ENCODE measurements at regions not wholly inside any gene's neighbourhood (a gene's known extent, or its start where the extent isn't known, plus 50 kb on each side); places are given as distances from the start of the nearest gene placed in this dataset.

DNA sequence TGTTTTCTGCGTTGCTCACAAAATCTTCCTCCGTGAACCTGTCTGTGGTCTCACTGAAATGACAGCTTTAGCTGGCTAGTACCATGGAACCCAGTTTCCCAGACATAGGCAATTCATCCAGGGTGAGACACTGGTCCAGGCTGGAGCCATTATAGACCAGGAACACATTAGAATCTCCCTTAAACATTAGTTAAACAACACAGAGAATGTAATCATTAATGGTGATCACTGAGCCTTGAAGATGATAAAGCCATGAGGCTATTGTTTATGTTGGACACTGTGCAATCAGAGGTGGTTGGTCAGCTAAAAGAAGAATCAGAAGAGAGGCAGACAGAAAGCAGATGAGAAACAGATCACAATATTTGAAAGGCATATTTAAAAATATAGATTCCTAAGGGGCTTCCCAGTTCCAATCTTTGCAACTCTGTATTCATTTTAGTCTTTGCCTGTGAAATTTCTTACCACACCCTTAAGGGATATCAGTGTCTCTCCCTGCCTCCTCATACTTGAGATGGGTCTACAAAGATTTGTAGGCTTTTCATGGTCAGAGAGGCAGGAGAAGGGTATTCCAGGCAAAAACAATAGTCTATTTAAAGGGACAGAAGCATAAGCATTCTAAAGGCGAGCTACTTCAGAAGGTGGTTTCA is 317.9 kb downstream of the MAP2K6 start:
- H3K4me3 ChIP-seq (ENCODE audit: low read length): no peak overlapping the region
- no peak overlapping the region for H3K27ac ChIP-seq (ENCODE audit: low read length)
- no CpG with 5 or more reads among the region's 3 CpGs for WGBS (ENCODE audit: insufficient coverage, insufficient read length)
- no peaks in the 10 kb centered on the region for H3K36me3 ChIP-seq (ENCODE audit: control insufficient read depth, insufficient read depth, low read length)
- no peaks in the 10 kb centered on the region for H3K9me3 ChIP-seq (ENCODE audit: control insufficient read depth, insufficient read depth, low read length)
- DNase-seq (ENCODE audit: low read depth, low spot score): no peak
- no peaks in the 10 kb centered on the region for H3K4me1 ChIP-seq (ENCODE audit: control insufficient read depth, insufficient read depth, low read length)
- H3K27me3 ChIP-seq (ENCODE audit: control insufficient read depth, insufficient read depth, low read length): no peaks in the 10 kb centered on the region

DNA sequence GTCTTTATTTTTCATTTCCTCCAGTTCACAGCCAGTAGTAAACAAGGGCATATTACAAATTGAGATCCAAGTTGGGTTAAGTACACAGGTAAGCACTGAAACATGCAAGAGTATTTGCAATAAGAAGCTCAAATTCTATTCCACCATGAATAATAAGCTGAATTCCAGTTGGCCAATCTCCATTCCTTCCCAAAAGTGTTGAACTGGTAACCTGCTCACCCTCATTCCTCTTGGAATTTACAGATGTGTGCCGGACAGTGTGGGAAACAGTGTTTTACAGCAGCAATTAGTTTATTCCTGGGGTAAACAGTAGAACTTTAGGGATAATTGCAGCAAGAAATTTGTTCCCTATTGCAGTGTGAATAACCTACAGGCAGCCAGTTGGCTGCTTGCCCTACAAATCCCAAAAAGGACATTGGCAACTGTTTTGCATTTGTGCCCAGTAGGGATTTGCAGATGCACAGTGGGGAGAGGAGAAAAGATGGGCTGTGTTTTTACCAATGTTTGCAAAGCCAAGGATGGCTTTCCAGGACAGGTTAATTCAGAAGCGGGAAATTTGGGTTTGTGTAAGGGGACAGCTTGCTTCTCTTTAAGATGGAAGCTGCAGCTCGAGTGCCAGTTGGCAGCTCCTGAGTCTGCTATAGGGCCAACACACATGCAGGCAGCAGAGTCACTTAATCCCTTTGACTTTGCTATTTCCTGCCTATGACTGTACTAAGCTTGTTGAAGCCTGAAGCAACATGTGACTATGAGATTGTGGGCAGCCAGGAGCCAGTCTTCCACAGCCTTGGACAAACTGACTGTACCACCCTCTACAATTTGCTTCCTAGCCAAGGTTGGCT is 318.9 kb downstream of the MAP2K6 start:
- Histone ChIP-seq H3K4me1 (ENCODE audit: control insufficient read depth, insufficient read depth, low read length) (no peaks in the 10 kb centered on the region), H3K36me3 (ENCODE audit: control insufficient read depth, insufficient read depth, low read length) (no peaks in the 10 kb centered on the region), H3K9me3 (ENCODE audit: control insufficient read depth, insufficient read depth, low read length) (no peaks in the 10 kb centered on the region), H3K27ac (ENCODE audit: low read length) (no peak overlapping the region), H3K27me3 (ENCODE audit: control insufficient read depth, insufficient read depth, low read length) (no peaks in the 10 kb centered on the region), H3K4me3 (ENCODE audit: low read length) (no peak overlapping the region)
- no peak for DNase-seq (ENCODE audit: low read depth, low spot score)
- WGBS (ENCODE audit: insufficient coverage, insufficient read length): no CpG with 5 or more reads among the region's 3 CpGs

DNA sequence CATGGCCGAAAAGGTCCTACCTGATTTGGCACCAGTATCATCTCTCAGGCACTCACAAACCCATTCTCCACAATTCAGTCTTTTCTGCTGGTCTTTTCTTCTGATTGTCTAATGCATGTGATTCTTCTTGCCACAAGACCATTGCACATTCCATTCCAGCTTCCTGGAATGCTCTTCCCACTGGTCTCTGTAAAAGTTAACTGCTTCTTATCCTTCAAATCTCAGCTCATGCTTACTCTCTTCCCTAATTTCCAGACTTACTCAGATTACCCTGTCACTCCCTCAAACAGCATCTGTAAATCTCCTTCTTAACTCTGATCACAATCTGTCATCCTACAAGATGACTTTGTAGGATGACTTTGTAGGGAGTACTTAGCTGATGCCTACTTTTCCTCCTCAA is 320.2 kb downstream of the MAP2K6 start:
- H3K27me3 ChIP-seq (ENCODE audit: control insufficient read depth, insufficient read depth, low read length): no peaks in the 10 kb centered on the region
- no peaks in the 10 kb centered on the region for H3K4me1 ChIP-seq (ENCODE audit: control insufficient read depth, insufficient read depth, low read length)
- WGBS (ENCODE audit: insufficient coverage, insufficient read length): no CpG with 5 or more reads among the region's 1 CpG
- H3K9me3 ChIP-seq (ENCODE audit: control insufficient read depth, insufficient read depth, low read length): no peaks in the 10 kb centered on the region
- H3K36me3 ChIP-seq (ENCODE audit: control insufficient read depth, insufficient read depth, low read length): no peaks in the 10 kb centered on the region
- H3K27ac ChIP-seq (ENCODE audit: low read length): no peak overlapping the region
- DNase-seq (ENCODE audit: low read depth, low spot score): no peak
- H3K4me3 ChIP-seq (ENCODE audit: low read length): no peak overlapping the region

DNA sequence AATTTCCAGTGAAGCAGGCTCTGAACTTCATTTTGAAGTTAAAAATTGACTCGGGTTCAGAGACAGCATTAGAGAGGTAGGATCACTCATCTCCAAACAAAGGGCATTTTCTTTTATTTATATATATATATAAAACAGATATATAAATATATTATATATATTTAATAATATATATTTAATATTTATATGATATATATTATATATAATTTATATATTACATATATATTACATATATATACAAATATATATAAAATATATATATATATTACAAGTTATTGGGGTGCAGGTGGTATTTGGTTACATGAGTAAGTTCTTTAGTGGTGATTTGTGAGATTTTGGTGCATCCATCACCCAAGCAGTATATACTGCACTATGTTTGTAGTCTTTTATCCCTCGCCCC is 320.8 kb downstream of the MAP2K6 start:
- H3K4me1 ChIP-seq (ENCODE audit: control insufficient read depth, insufficient read depth, low read length): no peaks in the 10 kb centered on the region
- no peaks in the 10 kb centered on the region for H3K36me3 ChIP-seq (ENCODE audit: control insufficient read depth, insufficient read depth, low read length)
- no peak overlapping the region for H3K27ac ChIP-seq (ENCODE audit: low read length)
- WGBS (ENCODE audit: insufficient coverage, insufficient read length): no CpG with 5 or more reads among the region's 2 CpGs
- no peaks in the 10 kb centered on the region for H3K27me3 ChIP-seq (ENCODE audit: control insufficient read depth, insufficient read depth, low read length)
- no peaks in the 10 kb centered on the region for H3K9me3 ChIP-seq (ENCODE audit: control insufficient read depth, insufficient read depth, low read length)
- no peak overlapping the region for H3K4me3 ChIP-seq (ENCODE audit: low read length)
- DNase-seq (ENCODE audit: low read depth, low spot score): no peak

DNA sequence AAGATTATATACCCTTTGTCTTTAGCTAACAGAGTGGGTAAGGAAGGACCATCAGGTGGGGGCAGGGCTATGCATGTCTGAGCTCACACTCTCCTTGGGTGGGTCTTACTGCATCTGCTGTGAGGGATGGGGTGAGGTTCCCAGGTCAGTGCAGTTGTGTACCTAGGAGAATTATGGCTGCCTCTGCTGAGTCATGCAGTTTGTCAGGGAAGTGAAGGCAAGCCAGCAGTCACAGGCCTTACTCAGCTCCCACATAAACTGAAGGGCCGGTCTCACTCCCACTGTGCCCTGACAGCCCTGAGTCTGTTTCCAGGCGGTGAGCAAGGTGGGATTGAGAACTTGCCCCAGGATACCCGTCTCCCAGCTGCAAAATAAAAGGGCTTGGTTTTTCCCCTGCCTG is 328.6 kb downstream of the MAP2K6 start:
- WGBS (ENCODE audit: insufficient coverage, insufficient read length): no CpG with 5 or more reads among the region's 3 CpGs
- Histone ChIP-seq H3K4me3 (ENCODE audit: low read length) (no peak overlapping the region), H3K27ac (ENCODE audit: low read length) (no peak overlapping the region)

DNA sequence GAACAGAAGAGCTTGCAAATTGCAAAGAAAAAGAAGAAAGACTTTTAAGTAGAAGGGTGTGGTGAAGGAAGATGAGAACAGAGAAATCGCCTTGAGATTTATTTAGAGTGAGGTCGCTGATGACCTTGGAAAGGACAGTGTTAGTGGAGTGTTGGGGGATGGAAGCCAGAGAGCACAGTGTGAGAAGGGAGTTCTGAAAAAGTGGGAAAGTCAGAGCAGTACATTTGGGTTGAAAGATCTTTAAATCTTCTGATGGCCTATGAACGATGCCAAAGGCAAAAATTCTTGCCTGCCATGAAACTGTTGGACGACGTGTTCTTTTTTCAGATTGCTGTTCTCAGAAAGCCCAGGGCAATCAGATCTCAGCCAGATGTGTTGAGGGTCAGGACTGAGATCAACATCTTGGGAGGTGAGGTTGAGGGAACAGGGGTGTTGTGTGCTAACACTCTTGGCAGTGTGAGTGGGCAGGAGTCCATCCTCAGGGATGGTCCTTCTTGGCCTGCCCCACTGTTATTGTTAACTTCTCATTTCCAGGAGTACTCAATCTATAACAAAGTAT is 330.1 kb downstream of the MAP2K6 start:
- no peaks in the 10 kb centered on the region for H3K27me3 ChIP-seq (ENCODE audit: control insufficient read depth, insufficient read depth, low read length)
- no peak overlapping the region for H3K27ac ChIP-seq (ENCODE audit: low read length)
- 100% methylated on average over 2 of the region's 5 CpGs for WGBS (ENCODE audit: insufficient coverage, insufficient read length)
- H3K36me3 ChIP-seq (ENCODE audit: control insufficient read depth, insufficient read depth, low read length): no peaks in the 10 kb centered on the region
- no peaks in the 10 kb centered on the region for H3K9me3 ChIP-seq (ENCODE audit: control insufficient read depth, insufficient read depth, low read length)
- no peak overlapping the region for H3K4me3 ChIP-seq (ENCODE audit: low read length)
- DNase-seq (ENCODE audit: low read depth, low spot score): no peak
- no peaks in the 10 kb centered on the region for H3K4me1 ChIP-seq (ENCODE audit: control insufficient read depth, insufficient read depth, low read length)

More for the DNA sequence above, 328.6 kb downstream of the MAP2K6 start:
- Histone ChIP-seq H3K4me1 (ENCODE audit: control insufficient read depth, insufficient read depth, low read length) (no peaks in the 10 kb centered on the region), H3K9me3 (ENCODE audit: control insufficient read depth, insufficient read depth, low read length) (no peaks in the 10 kb centered on the region), H3K36me3 (ENCODE audit: control insufficient read depth, insufficient read depth, low read length) (no peaks in the 10 kb centered on the region), H3K27me3 (ENCODE audit: control insufficient read depth, insufficient read depth, low read length) (no peaks in the 10 kb centered on the region)
- DNase-seq (ENCODE audit: low read depth, low spot score): no peak

DNA sequence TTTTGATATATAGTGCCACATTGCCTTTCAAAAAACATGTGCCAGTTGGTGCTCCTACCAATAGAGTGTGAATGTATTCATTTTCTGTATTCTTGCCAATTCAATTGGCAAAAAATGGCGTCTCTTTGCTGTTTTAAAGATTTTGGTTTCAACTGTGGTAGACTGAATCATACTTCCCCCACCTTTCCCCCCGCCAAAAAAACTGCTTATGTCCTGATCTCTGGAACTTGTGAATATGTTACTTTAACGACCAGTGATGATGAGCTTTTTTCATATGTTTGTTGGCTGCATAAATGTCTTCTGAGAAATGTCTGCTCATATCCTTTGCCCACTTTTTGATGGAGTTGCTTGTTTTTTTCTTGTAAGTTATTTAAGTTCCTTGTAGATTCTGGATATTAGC is 325.1 kb upstream of the KCNJ16 start:
- Histone ChIP-seq H3K36me3 (ENCODE audit: control insufficient read depth, insufficient read depth, low read length) (no peaks in the 10 kb centered on the region), H3K4me3 (ENCODE audit: low read length) (no peak overlapping the region), H3K27me3 (ENCODE audit: control insufficient read depth, insufficient read depth, low read length) (no peaks in the 10 kb centered on the region), H3K9me3 (ENCODE audit: control insufficient read depth, insufficient read depth, low read length) (no peaks in the 10 kb centered on the region), H3K4me1 (ENCODE audit: control insufficient read depth, insufficient read depth, low read length) (no peaks in the 10 kb centered on the region), H3K27ac (ENCODE audit: low read length) (no peak overlapping the region)
- no peak for DNase-seq (ENCODE audit: low read depth, low spot score)
- no CpG with 5 or more reads among the region's 3 CpGs for WGBS (ENCODE audit: insufficient coverage, insufficient read length)

DNA sequence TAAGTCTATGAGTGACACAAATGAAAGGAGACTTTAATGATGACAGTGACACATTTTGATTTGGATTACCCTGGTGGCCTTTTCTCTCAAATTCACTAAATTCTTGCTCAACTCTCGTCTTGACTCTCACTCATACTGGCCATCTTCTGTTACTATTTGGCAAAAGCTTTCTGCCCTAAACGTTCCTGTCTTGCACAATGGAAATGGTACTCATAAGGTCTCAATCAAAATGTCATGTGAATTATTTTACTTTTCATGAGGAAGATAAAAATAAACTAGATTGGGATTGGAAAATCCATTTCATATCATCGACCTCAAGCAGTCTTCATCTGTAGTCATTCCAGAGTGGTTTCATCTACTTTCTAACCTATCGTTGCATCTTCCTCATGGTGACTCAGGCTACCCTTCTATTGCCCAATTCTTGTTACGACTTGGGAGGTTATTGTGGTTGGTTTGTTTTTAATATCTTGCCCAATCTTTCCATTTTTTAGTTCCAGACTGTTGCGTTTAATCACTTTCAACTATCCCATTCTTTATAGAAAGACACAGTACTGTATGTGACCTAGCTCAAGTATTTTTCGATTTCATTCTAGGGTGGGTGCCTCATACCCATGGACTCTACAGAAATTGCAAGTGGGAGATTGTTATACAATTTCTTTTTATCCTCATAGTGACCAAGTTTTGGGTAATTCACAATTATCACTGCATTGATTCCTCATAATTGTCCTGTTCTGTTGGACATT is 317.2 kb upstream of the KCNJ16 start:
- Histone ChIP-seq H3K4me3 (ENCODE audit: low read length) (no peak overlapping the region), H3K27me3 (ENCODE audit: control insufficient read depth, insufficient read depth, low read length) (no peaks in the 10 kb centered on the region), H3K4me1 (ENCODE audit: control insufficient read depth, insufficient read depth, low read length) (no peaks in the 10 kb centered on the region), H3K36me3 (ENCODE audit: control insufficient read depth, insufficient read depth, low read length) (no peaks in the 10 kb centered on the region), H3K9me3 (ENCODE audit: control insufficient read depth, insufficient read depth, low read length) (no peaks in the 10 kb centered on the region), H3K27ac (ENCODE audit: low read length) (no peak overlapping the region)
- DNase-seq (ENCODE audit: low read depth, low spot score): no peak
- no CpG with 5 or more reads among the region's 7 CpGs for WGBS (ENCODE audit: insufficient coverage, insufficient read length)

DNA sequence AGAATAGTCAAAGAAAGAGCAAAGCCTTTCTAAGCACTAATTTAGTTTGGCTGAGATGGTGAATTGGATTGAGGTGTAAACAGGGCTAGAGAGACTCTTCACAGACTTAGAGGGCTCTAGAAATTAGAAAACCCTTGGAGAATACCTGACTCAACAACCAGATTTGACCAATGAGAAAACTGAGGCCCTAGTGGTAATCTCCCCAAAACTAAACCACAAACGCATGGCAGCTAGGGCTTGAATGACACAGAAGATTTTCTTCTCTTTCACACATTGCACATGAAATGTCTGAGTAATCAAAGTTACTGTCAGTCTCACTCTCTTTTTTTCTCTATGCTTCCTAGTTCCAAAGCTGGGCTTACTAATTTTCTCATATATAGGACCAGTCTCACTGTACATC is 314.5 kb upstream of the KCNJ16 start:
- Histone ChIP-seq H3K36me3 (ENCODE audit: control insufficient read depth, insufficient read depth, low read length) (no peaks in the 10 kb centered on the region), H3K4me1 (ENCODE audit: control insufficient read depth, insufficient read depth, low read length) (no peaks in the 10 kb centered on the region), H3K27ac (ENCODE audit: low read length) (no peak overlapping the region), H3K9me3 (ENCODE audit: control insufficient read depth, insufficient read depth, low read length) (no peaks in the 10 kb centered on the region), H3K27me3 (ENCODE audit: control insufficient read depth, insufficient read depth, low read length) (no peaks in the 10 kb centered on the region), H3K4me3 (ENCODE audit: low read length) (no peak overlapping the region)
- WGBS (ENCODE audit: insufficient coverage, insufficient read length): no CpG with 5 or more reads among the region's 1 CpG
- DNase-seq (ENCODE audit: low read depth, low spot score): no peak

DNA sequence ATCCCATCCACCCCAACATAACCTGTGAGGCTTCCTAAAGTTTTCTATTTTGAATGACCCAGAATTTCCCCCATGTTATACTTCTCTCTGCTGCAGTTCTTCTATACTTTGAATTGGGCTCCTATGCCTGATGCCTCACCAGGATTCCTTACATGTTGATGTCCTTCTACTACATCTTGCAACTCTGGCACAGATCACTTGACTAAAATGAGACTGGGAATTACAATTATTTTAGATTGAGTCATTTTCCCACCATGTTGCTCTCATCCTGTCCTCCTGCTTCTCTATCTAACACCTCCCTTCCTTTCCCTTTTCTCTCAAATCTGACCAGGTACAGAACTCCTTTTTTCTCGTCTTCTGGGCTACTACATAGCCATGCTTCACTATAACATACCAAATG is 314.0 kb upstream of the KCNJ16 start:
- no peaks in the 10 kb centered on the region for H3K9me3 ChIP-seq (ENCODE audit: control insufficient read depth, insufficient read depth, low read length)
- no peaks in the 10 kb centered on the region for H3K36me3 ChIP-seq (ENCODE audit: control insufficient read depth, insufficient read depth, low read length)
- H3K4me3 ChIP-seq (ENCODE audit: low read length): no peak overlapping the region
- WGBS (ENCODE audit: insufficient coverage, insufficient read length): no CpG with 5 or more reads among the region's 1 CpG
- no peak for DNase-seq (ENCODE audit: low read depth, low spot score)
- no peak overlapping the region for H3K27ac ChIP-seq (ENCODE audit: low read length)
- no peaks in the 10 kb centered on the region for H3K27me3 ChIP-seq (ENCODE audit: control insufficient read depth, insufficient read depth, low read length)
- H3K4me1 ChIP-seq (ENCODE audit: control insufficient read depth, insufficient read depth, low read length): no peaks in the 10 kb centered on the region
